ENCODE measurements at regions not wholly inside any gene's neighbourhood (a gene's known extent, or its start where the extent isn't known, plus 50 kb on each side); places are given as distances from the start of the nearest gene placed in this dataset.
A peak's percentile ranks its signal among the peaks of the same experiment; 100 is the strongest.

DNA sequence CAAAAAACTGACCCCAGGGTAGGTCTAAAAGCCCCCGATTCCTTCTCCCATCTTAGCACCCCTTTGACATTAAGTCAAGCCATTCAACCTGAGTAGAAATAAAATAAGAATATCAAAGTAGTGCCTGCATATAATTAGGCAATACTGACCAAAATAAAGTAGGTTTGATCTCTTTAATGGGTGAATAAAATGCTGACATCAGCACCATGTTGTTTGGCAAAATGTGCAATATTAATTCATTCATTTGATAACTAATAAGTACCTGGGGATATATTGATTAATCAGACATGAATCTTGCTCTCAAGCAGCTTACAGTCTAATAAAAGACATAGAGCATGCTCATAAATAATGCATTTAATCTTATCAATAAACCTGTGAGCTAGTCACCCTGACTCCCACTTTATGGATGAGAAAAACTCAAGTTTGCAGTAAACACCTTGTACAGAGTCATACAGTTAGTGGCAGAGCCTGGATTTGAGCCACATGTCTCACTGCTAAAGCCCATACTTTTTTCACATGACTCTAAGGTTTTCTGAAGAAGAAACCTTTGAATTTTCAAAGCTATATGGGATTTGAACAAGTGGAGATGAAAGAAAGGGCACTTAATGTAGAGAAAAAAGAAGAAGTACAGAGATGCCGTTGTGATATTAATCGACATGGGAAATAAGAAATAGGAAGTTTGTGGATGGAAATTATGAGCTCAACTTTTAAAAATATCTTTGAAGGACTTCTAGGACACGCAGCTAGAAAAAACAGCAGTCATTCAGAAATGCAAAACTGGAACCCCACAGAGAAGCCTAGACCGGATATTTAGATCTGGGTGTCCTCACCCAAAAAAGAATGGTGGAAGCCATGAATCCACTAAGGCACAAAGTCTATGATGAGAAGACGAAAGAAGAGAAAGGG is 183.9 kb downstream of the TOMM20 start:
- Histone ChIP-seq H3K4me3 (ENCODE audit: low read depth, low read length, poor library complexity, severe bottlenecking) (no peak overlapping the region), H3K36me3 (ENCODE audit: insufficient read depth, low read length) (no peaks in the 10 kb centered on the region), H2AFZ (ENCODE audit: low read length) (peak overlapping the region; percentile 75; the same call in 1 of the 2 replicates), H3K9me3 (ENCODE audit: low read length) (peaks cover 14% of the 10 kb centered on the region; the same call in 1 of the 2 replicates), H3K79me2 (ENCODE audit: insufficient read depth, low read depth, low read length) (no peaks in the 10 kb centered on the region), H3K9me2 (ENCODE audit: insufficient read depth, low read length) (no peaks in the 10 kb centered on the region), H3K4me2 (ENCODE audit: low read length) (peak overlapping the region; percentile 25), H4K20me1 (ENCODE audit: insufficient read depth, low read length) (no peaks in the 10 kb centered on the region), H3K4me1 (ENCODE audit: insufficient read depth, low read length, poor library complexity, severe bottlenecking) (peaks cover 19% of the 10 kb centered on the region), H3K27ac (ENCODE audit: low read depth, low read length, poor library complexity, severe bottlenecking) (no peak overlapping the region)
- intact Hi-C loops (cut with micrococcal nuclease; ENCODE audit: unreplicated experiment), result no loop called here
- ChIA-PET CTCF (ENCODE audit: unreplicated experiment) (no interaction called here), POLR2A (interaction anchor here (0.6 to 1.3 kb wide), 8 partner anchors 10 to 449 kb away, joined by 3 to 9 read pairs (median 4); no protein-coding TSS in a partner anchor)
- BruUV-seq (replicated peaks), result no TSS peak
- TF ChIP-seq, protein P1, sequence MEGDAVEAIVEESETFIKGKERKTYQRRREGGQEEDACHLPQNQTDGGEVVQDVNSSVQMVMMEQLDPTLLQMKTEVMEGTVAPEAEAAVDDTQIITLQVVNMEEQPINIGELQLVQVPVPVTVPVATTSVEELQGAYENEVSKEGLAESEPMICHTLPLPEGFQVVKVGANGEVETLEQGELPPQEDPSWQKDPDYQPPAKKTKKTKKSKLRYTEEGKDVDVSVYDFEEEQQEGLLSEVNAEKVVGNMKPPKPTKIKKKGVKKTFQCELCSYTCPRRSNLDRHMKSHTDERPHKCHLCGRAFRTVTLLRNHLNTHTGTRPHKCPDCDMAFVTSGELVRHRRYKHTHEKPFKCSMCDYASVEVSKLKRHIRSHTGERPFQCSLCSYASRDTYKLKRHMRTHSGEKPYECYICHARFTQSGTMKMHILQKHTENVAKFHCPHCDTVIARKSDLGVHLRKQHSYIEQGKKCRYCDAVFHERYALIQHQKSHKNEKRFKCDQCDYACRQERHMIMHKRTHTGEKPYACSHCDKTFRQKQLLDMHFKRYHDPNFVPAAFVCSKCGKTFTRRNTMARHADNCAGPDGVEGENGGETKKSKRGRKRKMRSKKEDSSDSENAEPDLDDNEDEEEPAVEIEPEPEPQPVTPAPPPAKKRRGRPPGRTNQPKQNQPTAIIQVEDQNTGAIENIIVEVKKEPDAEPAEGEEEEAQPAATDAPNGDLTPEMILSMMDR (conservative IDR thresholded peaks at IDR 0.05; ENCODE audit: low read length), result no peak
- no peak for TF ChIP-seq EZH2phosphoT487 (IDR thresholded peaks at IDR 0.05; ENCODE audit: borderline replicate concordance, low read depth, low read length)
- peak; percentile 40 for DNase-seq (ENCODE audit: low spot score)

DNA sequence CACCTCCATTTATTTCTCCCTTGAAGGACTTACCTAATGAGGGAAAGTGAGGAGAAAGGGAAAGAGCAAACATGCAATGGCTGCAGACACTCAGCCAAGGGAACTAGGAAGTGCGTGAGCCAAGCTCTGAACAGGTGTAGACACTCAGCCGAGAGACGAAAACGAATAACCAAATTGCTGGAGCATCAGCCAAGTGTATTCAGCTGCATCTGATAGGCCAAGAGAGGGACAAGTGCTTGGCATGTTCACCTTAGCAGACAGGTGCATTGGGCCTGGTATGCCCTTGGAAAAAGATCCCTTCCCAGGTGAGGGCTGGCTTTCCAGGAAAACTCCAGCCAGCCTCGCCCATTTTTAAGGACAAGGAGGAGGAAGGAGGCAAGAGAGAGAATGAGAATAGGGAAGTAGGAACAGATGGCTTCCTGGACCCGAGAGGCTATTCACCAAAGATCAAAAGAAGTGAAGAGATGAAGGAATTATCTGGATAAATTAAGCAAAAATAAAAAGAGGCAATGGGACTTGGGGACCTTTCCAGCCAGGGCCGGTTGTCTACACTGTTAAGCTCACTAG is 184.7 kb downstream of the TOMM20 start:
- H3K27ac ChIP-seq (ENCODE audit: low read depth, low read length, poor library complexity, severe bottlenecking), result no peak overlapping the region
- H3K9me3 ChIP-seq (ENCODE audit: low read length), result peaks cover 7% of the 10 kb centered on the region; the same call in 1 of the 2 replicates
- H4K20me1 ChIP-seq (ENCODE audit: insufficient read depth, low read length), result no peaks in the 10 kb centered on the region
- no peaks in the 10 kb centered on the region for H3K79me2 ChIP-seq (ENCODE audit: insufficient read depth, low read depth, low read length)
- ChIA-PET POLR2A (interaction anchor here (0.6 to 2.1 kb wide), 5 partner anchors 11 to 108 kb away, joined by 3 to 8 read pairs (median 3); no protein-coding TSS in a partner anchor), CTCF (ENCODE audit: unreplicated experiment) (no interaction called here)
- H3K36me3 ChIP-seq (ENCODE audit: insufficient read depth, low read length), result no peaks in the 10 kb centered on the region
- BruUV-seq (replicated peaks), result no TSS peak
- H3K4me3 ChIP-seq (ENCODE audit: low read depth, low read length, poor library complexity, severe bottlenecking), result no peak overlapping the region
- no peak for DNase-seq (ENCODE audit: low spot score)
- TF ChIP-seq, protein P1 (conservative IDR thresholded peaks at IDR 0.05; ENCODE audit: low read length), result no peak
- no peak for TF ChIP-seq EZH2phosphoT487 (IDR thresholded peaks at IDR 0.05; ENCODE audit: borderline replicate concordance, low read depth, low read length)
- intact Hi-C loops (cut with micrococcal nuclease; ENCODE audit: unreplicated experiment), result no loop called here
- H3K9me2 ChIP-seq (ENCODE audit: insufficient read depth, low read length), result no peaks in the 10 kb centered on the region
- no peak overlapping the region for H3K4me2 ChIP-seq (ENCODE audit: low read length)
- H3K4me1 ChIP-seq (ENCODE audit: insufficient read depth, low read length, poor library complexity, severe bottlenecking), result peaks cover 19% of the 10 kb centered on the region
- no peak overlapping the region for H2AFZ ChIP-seq (ENCODE audit: low read length)

All from OCI-LY7 (cell line).